NT2/D1 (cell line): ENCODE measurements at regions not wholly inside any gene's neighbourhood (a gene's known extent, or its start where the extent isn't known, plus 50 kb on each side); places are given as distances from the start of the nearest gene placed in this dataset.

Experiments
- SUZ12 ChIP-seq: IDR thresholded peaks from 2 replicates; pipeline ENCODE4 v1.6.1; 2011; ENCODE audit not compliant: insufficient read length, insufficient read depth; ENCODE audit errors: extremely low read depth
- YY1 ChIP-seq: IDR thresholded peaks from 2 replicates; pipeline ENCODE4 v1.6.1; 2011; ENCODE audit not compliant: insufficient read length, insufficient read depth
- ZNF274 ChIP-seq: IDR thresholded peaks from 2 replicates; pipeline ENCODE4 v1.6.1; 2011; ENCODE audit warnings: mild to moderate bottlenecking, low read depth, low read length

DNA sequence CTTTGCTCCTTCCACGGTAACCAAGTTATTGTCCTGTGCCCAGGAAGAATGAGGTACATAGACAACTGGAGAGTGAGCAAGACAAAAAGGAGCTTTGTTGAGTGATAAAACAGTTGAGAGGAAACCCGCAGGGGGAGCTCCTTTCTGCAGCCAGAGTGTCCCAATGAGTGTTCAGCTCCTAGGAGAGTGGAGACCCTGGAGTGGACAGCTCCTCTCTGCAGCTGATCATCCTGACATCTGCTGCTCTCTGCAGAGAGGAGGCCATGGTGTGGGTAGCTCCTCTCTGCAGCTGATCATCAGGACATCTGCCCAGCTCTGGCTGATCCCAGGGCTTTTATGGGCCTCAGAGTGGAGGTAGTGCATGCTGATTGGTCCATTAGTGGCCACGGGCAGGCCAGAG, 53.4 kb upstream of the PCDH15 start:
- TF ChIP-seq YY1: no peak
- TF ChIP-seq ZNF274: no peak
- TF ChIP-seq SUZ12: no peak
